Astrocyte of the spinal cord (primary cell): ENCODE measurements at regions not wholly inside any gene's neighbourhood (a gene's known extent, or its start where the extent isn't known, plus 50 kb on each side); places are given as distances from the start of the nearest gene placed in this dataset.

Source experiments
- DNase-seq: peaks from one replicate; pipeline ENCODE4 v3.0.0; 2011; ENCODE audit warnings: low read depth, low spot score
- H3K4me3 ChIP-seq: 2 replicates; pipeline ENCODE4 v1.5.1; 2011; ENCODE audit warnings: low read depth, mild to moderate bottlenecking, low read length, moderate library complexity
- in situ Hi-C: cut with HindIII; loops from 2 replicates; pipeline ENCODE4 v1.10.0; 2017; ENCODE audit warnings: low sequenced_read_pairs
- TF ChIP-seq, protein P1 (sequence below): IDR thresholded peaks from 2 replicates; pipeline ENCODE4 v1.5.1; 2012; ENCODE audit warnings: low read depth, mild to moderate bottlenecking, low read length, inconsistent platforms

- in situ Hi-C loops: no loop called here
- no peak overlapping the region for H3K4me3 ChIP-seq
- DNase-seq: no peak
- TF ChIP-seq, protein P1, sequence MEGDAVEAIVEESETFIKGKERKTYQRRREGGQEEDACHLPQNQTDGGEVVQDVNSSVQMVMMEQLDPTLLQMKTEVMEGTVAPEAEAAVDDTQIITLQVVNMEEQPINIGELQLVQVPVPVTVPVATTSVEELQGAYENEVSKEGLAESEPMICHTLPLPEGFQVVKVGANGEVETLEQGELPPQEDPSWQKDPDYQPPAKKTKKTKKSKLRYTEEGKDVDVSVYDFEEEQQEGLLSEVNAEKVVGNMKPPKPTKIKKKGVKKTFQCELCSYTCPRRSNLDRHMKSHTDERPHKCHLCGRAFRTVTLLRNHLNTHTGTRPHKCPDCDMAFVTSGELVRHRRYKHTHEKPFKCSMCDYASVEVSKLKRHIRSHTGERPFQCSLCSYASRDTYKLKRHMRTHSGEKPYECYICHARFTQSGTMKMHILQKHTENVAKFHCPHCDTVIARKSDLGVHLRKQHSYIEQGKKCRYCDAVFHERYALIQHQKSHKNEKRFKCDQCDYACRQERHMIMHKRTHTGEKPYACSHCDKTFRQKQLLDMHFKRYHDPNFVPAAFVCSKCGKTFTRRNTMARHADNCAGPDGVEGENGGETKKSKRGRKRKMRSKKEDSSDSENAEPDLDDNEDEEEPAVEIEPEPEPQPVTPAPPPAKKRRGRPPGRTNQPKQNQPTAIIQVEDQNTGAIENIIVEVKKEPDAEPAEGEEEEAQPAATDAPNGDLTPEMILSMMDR: no peak
Observed at GRCh38 chr21:26297851-26298250, 127.3 kb upstream of the APP start.

- TF ChIP-seq, protein P1: no peak
- H3K4me3 ChIP-seq: no peak overlapping the region
- no peak for DNase-seq
- in situ Hi-C loops: no loop called here
Observed at GRCh38 chr21:26293141-26293946, 122.8 kb upstream of the APP start.

- H3K4me3 ChIP-seq: no peak overlapping the region
- TF ChIP-seq, protein P1: no peak
- DNase-seq: no peak
- in situ Hi-C loops: no loop called here
Observed at GRCh38 chr21:26288026-26288425, 117.5 kb upstream of the APP start.

GRCh38 chr21:26284531-26284930, 114.0 kb upstream of the APP start:
- in situ Hi-C loops: no loop called here
- no peak overlapping the region for H3K4me3 ChIP-seq
- DNase-seq: no peak
- TF ChIP-seq, protein P1: no peak

DNA sequence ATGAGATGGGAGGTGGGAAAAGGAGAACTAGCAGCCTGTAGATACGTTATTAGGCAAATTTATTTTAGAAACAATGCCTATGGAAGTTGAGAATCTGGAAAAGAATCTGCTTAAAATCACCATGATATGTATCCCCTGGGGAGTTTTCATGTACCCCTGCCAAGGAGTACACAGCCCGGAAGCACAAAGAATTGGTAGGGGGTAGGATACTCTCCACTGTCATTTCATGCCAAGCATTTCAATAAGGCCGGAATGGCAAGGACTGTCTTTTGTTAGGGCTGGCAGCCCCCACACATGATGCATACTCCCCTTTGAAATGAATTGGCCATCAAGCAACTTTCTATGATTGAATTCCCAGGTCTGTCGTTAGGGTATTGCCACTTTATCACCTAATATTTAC, 111.5 kb upstream of the APP start:
- TF ChIP-seq, protein P1: no peak
- in situ Hi-C loops: no loop called here
- H3K4me3 ChIP-seq: no peak overlapping the region
- DNase-seq: no peak

DNA sequence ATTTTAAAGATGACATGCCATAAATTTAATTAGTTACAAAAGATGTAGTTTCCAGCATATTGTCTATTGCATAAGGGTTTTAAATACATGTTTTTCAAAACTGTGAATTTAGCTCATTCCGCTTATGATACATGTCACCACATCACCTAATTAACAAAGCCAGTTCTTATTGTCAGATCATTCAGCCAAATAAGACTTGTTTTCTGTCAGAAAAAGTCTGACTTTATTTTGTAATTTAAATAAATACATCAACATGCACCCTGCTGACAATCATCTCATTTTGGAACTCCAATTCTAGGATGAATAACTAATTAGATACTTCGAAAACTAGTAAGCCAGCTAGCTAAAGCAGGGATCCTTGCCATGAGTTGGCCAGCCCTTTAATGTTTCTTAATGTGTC, 110.9 kb upstream of the APP start:
- in situ Hi-C loops: no loop called here
- TF ChIP-seq, protein P1: no peak
- no peak overlapping the region for H3K4me3 ChIP-seq
- no peak for DNase-seq
